Spleen (tissue), 11 donors: ENCODE measurements at regions not wholly inside any gene's neighbourhood (a gene's known extent, or its start where the extent isn't known, plus 50 kb on each side); places are given as distances from the start of the nearest gene placed in this dataset.
"Not testable (repeated sequence)": the region's sequence is repeated elsewhere in the genome, so short reads cannot be mapped to it uniquely, and the experiment has no call there.

Experiments
- DNase-seq: peaks from one replicate; pipeline ENCODE4 v3.0.0-alpha.2; 2020
- H3K27ac ChIP-seq, 8 donors: fragments of 200-600 bp; sonication (generic) in 7 of 8; 1 replicate in 4 of 8; 2 replicates in 4 of 8; pipeline versions ENCODE4 v1.5.0 to v1.8.0; 2016 to 2021; ENCODE audit warnings: inconsistent platforms in 4 of 8, mild to moderate bottlenecking in 4 of 8, moderate library complexity in 1 of 8
- H3K27me3 ChIP-seq, 7 donors: fragments of 200-600 bp; sonication (generic) in 6 of 7; replicated peaks in 1 of 7; 1 replicate in 4 of 7; 2 replicates in 3 of 7; pipeline versions ENCODE4 v1.5.0 to v1.8.0; 2016 to 2021; ENCODE audit warnings: inconsistent platforms in 3 of 7, mild to moderate bottlenecking in 1 of 7
- H3K36me3 ChIP-seq, 6 donors: fragments of 200-600 bp; sonication (generic) in 5 of 6; 1 replicate in 4 of 6; 2 replicates in 2 of 6; pipeline versions ENCODE4 v1.5.0 to v1.8.0; 2016 to 2021; ENCODE audit warnings: inconsistent platforms in 2 of 6
- H3K4me1 ChIP-seq, 6 donors: fragments of 200-600 bp; sonication (generic) in 5 of 6; 1 replicate in 3 of 6; 2 replicates in 3 of 6; pipeline versions ENCODE4 v1.5.0 to v1.8.0; 2016 to 2021; ENCODE audit warnings: inconsistent platforms in 3 of 6
- H3K4me3 ChIP-seq, 8 donors: fragments of 200-600 bp; sonication (generic) in 7 of 8; 1 replicate in 4 of 8; 2 replicates in 4 of 8; pipeline versions ENCODE4 v1.5.0 to v1.8.0; 2016 to 2021; ENCODE audit warnings: inconsistent platforms in 4 of 8, mild to moderate bottlenecking in 4 of 8, moderate library complexity in 2 of 8
- H3K9me3 ChIP-seq, 8 donors: fragments of 200-600 bp; sonication (generic) in 7 of 8; 1 replicate in 4 of 8; 2 replicates in 4 of 8; pipeline versions ENCODE4 v1.5.0 to v1.8.0; 2016 to 2021; ENCODE audit warnings: inconsistent platforms in 4 of 8
- CTCF ChIP-seq, 11 experiments: fragments of 200-600 bp in 7 of 11; fragments of 450-650 bp in 4 of 11; sonication (generic) in 4 of 11; IDR thresholded peaks in 8 of 11; conservative IDR thresholded peaks in 3 of 11; 1 replicate in 7 of 11; 2 replicates in 4 of 11; pipeline versions ENCODE4 v1.4.0 to v1.8.0; 2016 to 2021; ENCODE audit warnings: antibody characterized with exemption in 11 of 11, inconsistent platforms in 4 of 11, mild to moderate bottlenecking in 1 of 11
- POLR2A ChIP-seq, 3 donors: fragments of 450-650 bp; IDR thresholded peaks; one replicate each; pipeline ENCODE4 v1.5.1; 2017; ENCODE audit warnings: antibody characterized with exemption in 3 of 3, mild to moderate bottlenecking in 1 of 3
- POLR2AphosphoS5 ChIP-seq, 3 donors: sonication (generic); formaldehyde crosslinking; IDR thresholded peaks; one replicate each; pipeline ENCODE4 v1.5.1; 2017; ENCODE audit warnings: antibody characterized with exemption in 3 of 3
- WGBS, 5 donors: extraction: QIAGEN DNeasy Blood & Tissue Kit in 3 of 5; methylation state at CpG; one replicate each; pipeline versions ENCODE4 v1.1.5 to v1.1.7; 2013 to 2018; 5-methylcytosine and 5-hydroxymethylcytosine counted together
- intact Hi-C: fragments of 100-400 bp; cut with DNase I; formaldehyde crosslinking; loops from one replicate; pipeline ENCODE4 v1.15.0; 2023; ENCODE audit warnings: low total_unique reads
- donor health status: healthy with polysubstance abuse.
- donor health status: DM: no; HTN: no; CAD: no; lungs with moderate emphysema.
- donor health status: DM: no; HTN: no; CAD: no.
- donor health status: Bipolar disorder and iron deficiency.
- donor health status: healthy.
- donor health status: DM: no; HTN: no; CAD: no.
- donor health status: DM: yes; HTN: yes; CAD: no.

- H3K9me3 ChIP-seq, result no peaks in the 10 kb centered on the region
- intact Hi-C loops, result no loop called here
- H3K36me3 ChIP-seq, result no peaks in the 10 kb centered on the region
- TF ChIP-seq POLR2AphosphoS5 (IDR thresholded peaks at IDR 0.05) (no peak), POLR2A (IDR thresholded peaks at IDR 0.05) (no peak), CTCF (IDR thresholded peaks at IDR 0.05 in 8 of 11, conservative IDR thresholded peaks at IDR 0.05 in 3 of 11) (no peak)
- DNase-seq, result no peak
- H3K27me3 ChIP-seq, result no peaks in the 10 kb centered on the region
- 71 to 78% (median 73%) methylated on average over 4 of the region's 4 CpGs for WGBS, 5 donors
- no peaks in the 10 kb centered on the region for H3K4me1 ChIP-seq
- no peak overlapping the region for H3K4me3 ChIP-seq
- no peak overlapping the region for H3K27ac ChIP-seq
Measured at GRCh38 chr3:81839504-81840094, 78.2 kb upstream of the GBE1 start.

DNA sequence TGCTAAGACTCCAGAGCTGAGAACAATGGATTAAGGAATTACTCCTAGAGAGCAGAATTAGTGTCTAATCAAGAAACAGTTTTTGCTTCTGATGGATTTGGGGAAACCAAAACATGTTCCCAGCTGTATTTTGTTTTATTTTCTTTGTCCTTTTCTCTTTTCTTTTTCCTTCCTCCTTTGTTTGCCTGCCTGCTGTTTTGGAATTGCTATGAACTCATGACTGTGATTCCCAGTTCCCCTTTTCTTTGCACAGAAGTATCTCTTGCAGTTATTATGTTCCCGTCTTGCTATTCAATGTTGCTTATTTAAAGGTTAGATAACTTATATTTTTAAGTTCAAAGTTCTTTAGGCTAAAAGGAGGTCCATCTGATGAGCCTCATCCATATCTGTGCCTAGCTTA is 77.0 kb upstream of the GBE1 start:
- no peak for TF ChIP-seq CTCF (IDR thresholded peaks at IDR 0.05 in 8 of 11, conservative IDR thresholded peaks at IDR 0.05 in 3 of 11)
- H3K4me3 ChIP-seq, result no peak overlapping the region
- no peak for DNase-seq
- no peaks in the 10 kb centered on the region for H3K9me3 ChIP-seq
- H3K36me3 ChIP-seq, result no peaks in the 10 kb centered on the region
- H3K27ac ChIP-seq, result no peak overlapping the region
- 35 to 55% (median 47%) methylated on average over 1 of the region's 1 CpG for WGBS, 5 donors
- intact Hi-C loops, result no loop called here
- no peaks in the 10 kb centered on the region for H3K4me1 ChIP-seq
- H3K27me3 ChIP-seq, result no peaks in the 10 kb centered on the region

DNA sequence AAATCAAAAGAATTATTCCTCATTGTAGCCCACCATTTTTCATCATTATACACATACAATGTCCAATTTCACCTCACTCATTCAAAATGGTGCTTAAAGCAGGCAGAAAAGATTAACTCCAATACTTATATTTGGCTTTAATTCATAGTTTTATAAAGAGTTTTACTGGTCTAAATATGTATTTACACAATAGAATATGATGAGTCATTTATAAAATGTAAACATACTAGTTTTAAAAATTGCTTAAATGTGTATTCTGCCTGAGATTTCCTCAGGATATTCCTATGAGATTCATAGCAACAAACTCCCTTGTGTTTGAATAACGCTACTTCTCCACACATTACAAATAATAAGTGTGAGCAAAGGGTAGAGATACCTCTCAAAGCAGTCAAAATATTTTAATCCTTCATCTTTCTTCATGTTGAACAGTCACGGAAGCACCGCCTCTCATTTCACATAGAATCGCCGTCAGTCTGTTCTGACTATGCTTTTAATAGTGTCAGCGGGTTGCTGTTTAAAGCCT is 75.7 kb upstream of the GBE1 start:
- no peak overlapping the region for H3K27ac ChIP-seq
- no peak overlapping the region for H3K4me3 ChIP-seq
- intact Hi-C loops, result no loop called here
- 88 to 92% (median 90%) methylated on average over 6 of the region's 6 CpGs for WGBS, 5 donors
- H3K4me1 ChIP-seq, result no peaks in the 10 kb centered on the region
- TF ChIP-seq POLR2AphosphoS5 (IDR thresholded peaks at IDR 0.05) (no peak), POLR2A (IDR thresholded peaks at IDR 0.05) (no peak), CTCF (IDR thresholded peaks at IDR 0.05 in 8 of 11, conservative IDR thresholded peaks at IDR 0.05 in 3 of 11) (no peak)
- H3K9me3 ChIP-seq, result no peaks in the 10 kb centered on the region
- no peaks in the 10 kb centered on the region for H3K36me3 ChIP-seq
- no peaks in the 10 kb centered on the region for H3K27me3 ChIP-seq
- no peak for DNase-seq

- DNase-seq, result no peak
- Histone ChIP-seq H3K4me1 (peaks cover 0 to 2% (median 0%) of the 10 kb centered on the region in 6 donors), H3K4me3 (no peak overlapping the region), H3K9me3 (no peaks in the 10 kb centered on the region), H3K27me3 (no peaks in the 10 kb centered on the region), H3K36me3 (no peaks in the 10 kb centered on the region), H3K27ac (no peak overlapping the region)
- TF ChIP-seq CTCF (IDR thresholded peaks at IDR 0.05 in 8 of 11, conservative IDR thresholded peaks at IDR 0.05 in 3 of 11) (no peak), POLR2A (IDR thresholded peaks at IDR 0.05) (no peak), POLR2AphosphoS5 (IDR thresholded peaks at IDR 0.05) (no peak)
- intact Hi-C loops, result no loop called here
Measured at GRCh38 chr3:81829937-81830336, 68.5 kb upstream of the GBE1 start.

GRCh38 chr3:81829272-81829671 is 67.8 kb upstream of the GBE1 start:
- H3K4me1 ChIP-seq, intact Hi-C loops, H3K27me3 ChIP-seq, DNase-seq, H3K27ac ChIP-seq, H3K4me3 ChIP-seq, H3K9me3 ChIP-seq, H3K36me3 ChIP-seq: not testable (repeated sequence)
- WGBS, 5 donors, result 78 to 91% (median 88%) methylated on average over 5 of the region's 5 CpGs
